T47D (cell line): ENCODE measurements at regions not wholly inside any gene's neighbourhood (a gene's known extent, or its start where the extent isn't known, plus 50 kb on each side); places are given as distances from the start of the nearest gene placed in this dataset.

Experiments
- DNase-seq, 2 experiments: peaks; one replicate each; pipeline versions ENCODE4 v3.0.0 to v3.0.0-alpha.2; 2011 to 2012; ENCODE audit warnings: low read depth in 1 of 2, low spot score in 1 of 2
- JUND ChIP-seq: IDR thresholded peaks from 2 replicates; pipeline ENCODE4 v1.6.1; 2012; ENCODE audit warnings: low read depth
- in situ Hi-C: cut with HindIII; loops from 2 replicates; pipeline ENCODE4 v1.10.0; 2016; ENCODE audit warnings: low sequenced_read_pairs, low pct_unique_long_range_greater_than_20kb

- no peak for TF ChIP-seq JUND
- in situ Hi-C loops = no loop called here
- DNase-seq = no peak
Observed at GRCh38 chr12:107826276-107826675, 51.8 kb downstream of the ASCL4 start.

DNA sequence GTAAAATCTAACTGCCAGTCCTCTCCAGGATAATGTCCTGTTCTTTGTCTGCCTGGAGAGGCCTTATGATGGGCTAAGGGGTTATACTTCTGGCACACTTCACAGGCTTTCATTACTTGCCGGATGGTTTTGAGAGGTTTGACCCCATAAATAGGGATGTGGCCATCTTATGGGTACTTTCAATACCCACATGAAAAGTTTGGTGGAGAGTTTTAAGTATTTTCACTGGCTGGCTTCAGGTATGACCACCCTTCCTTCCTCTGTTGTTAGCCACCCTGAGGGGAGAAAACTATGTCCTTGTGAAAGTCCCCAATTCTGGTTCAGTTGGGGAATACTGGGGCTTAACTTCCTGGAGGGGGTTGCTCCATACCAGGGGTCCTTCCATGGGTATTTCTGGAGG is 54.8 kb downstream of the ASCL4 start:
- in situ Hi-C loops = no loop called here
- DNase-seq = no peak

DNA sequence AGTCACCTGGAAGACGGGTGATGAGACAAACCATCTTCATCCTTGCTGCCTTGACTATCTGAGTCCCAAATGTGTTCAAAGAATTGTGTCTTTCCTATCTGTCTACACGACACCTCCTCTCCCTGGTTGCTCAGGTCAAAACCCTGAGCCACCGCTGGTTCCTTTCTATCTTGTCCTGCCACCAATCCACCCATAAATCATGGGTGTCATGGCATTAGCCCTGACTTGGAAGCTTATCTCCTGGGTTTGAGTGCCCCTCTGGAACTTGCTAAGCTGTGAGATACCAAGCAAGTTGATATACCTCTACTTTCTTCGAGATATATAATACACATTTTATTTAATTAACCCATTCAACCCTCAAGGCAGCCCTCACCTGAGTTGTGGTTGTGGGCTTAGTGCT is 57.9 kb downstream of the ASCL4 start:
- TF ChIP-seq JUND = no peak
- in situ Hi-C loops = no loop called here
- DNase-seq = no peak

More for the DNA sequence above, 54.8 kb downstream of the ASCL4 start:
- TF ChIP-seq JUND = no peak

GRCh38 chr12:107840186-107840585 is 65.7 kb downstream of the ASCL4 start:
- in situ Hi-C loops = no loop called here

GRCh38 chr12:107843351-107844311 is 69.1 kb downstream of the ASCL4 start:
- DNase-seq = no peak
- in situ Hi-C loops = no loop called here
- no peak for TF ChIP-seq JUND

More at GRCh38 chr12:107840186-107840585, 65.7 kb downstream of the ASCL4 start:
- DNase-seq = no peak
- TF ChIP-seq JUND = no peak

DNA sequence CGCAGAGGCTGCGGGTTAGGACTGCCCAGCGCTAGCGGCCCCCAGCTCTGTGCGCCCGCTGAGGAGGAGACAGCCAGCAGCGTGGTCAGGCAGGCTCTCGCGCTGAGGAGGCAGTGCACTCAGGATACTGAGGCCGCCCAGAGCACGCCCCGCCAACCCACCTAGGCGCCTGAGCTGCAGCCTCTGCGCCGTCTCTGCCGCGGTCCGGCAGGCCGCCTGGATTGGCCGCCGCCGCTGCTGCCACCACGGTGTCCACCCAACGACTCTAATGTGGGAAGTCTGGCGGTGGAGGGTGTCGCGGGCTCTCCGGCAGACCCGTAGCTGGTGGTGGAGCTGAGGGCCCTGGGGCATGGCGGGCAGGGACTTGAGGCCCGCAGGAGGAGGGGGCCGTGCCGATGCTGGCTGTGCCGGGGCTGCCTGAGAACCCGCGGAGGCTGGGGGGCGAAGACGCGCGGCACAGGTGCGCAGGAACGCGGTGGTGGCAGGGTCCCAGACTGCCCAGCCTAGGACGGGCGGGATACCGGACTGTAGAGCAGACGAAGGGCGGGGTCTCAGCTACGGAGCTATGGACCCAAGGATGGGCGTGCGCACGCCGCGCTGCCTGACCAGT is 69.9 kb downstream of the ASCL4 start:
- in situ Hi-C loops = no loop called here
- no peak for DNase-seq
- no peak for TF ChIP-seq JUND

DNA sequence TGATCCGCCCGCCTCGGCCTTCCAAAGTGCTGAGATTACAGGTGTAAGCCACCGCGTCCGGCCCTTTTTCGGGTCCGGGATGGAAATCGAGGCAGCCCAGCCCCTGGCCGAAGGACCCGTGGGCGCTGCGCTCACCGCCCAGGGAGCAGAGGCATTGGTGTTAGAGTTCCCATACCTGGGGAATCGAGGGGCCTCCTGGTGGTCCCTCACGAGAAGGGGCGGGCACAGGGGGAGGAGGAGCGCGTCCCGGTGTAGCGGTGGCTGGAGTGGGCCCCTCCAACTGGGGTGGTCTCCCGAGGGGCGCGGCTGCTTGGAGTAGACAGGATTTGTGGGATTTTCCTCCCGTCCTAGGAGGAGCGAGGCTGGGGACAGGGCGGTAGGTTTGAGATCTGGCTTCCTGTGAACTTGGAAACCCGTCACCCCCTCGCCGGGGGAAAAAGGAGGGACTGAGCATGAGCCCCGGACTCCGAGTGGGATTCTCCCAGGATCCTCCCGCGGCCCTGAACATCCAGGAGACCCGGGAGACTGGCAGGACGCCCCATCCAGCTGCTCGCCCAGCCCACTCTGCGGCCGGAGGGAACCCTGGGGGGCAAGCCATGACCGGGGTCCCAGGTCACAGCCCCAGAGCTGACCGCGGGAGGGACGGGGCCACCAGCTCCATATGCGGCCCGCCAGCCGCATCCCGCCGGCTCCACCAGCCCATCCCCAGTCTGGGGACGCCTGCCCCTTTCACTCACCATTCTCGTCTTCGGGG is 70.9 kb downstream of the ASCL4 start:
- no peak for DNase-seq
- in situ Hi-C loops = no loop called here

GRCh38 chr12:107845980-107846659 is 71.6 kb downstream of the ASCL4 start:
- no peak for DNase-seq
- in situ Hi-C loops = no loop called here
- no peak for TF ChIP-seq JUND

More for the DNA sequence above, 70.9 kb downstream of the ASCL4 start:
- no peak for TF ChIP-seq JUND

DNA sequence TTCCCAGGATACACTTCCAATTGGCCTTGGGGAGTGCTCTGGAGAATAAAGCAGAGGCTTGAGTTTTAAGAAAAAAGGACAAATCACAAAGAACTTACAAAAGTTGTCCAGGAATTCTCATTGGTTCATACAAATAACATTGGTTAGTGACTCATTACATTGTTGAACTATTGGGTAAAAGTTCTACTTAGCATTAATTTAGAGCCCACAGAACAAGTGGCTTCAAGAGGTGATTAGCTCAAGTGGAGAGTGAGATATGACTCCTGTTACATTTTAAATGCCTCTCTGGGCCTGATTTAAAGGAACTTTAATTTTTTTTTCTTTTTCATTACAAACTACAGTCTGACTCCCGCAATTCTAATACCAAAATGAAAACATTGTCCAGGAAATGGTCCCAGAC is 72.9 kb downstream of the ASCL4 start:
- no peak for TF ChIP-seq JUND
- in situ Hi-C loops = no loop called here

GRCh38 chr12:107847830-107848229 is 73.3 kb downstream of the ASCL4 start:
- DNase-seq = no peak
- TF ChIP-seq JUND = no peak
- in situ Hi-C loops = no loop called here

More for the DNA sequence above, 72.9 kb downstream of the ASCL4 start:
- DNase-seq = no peak

DNA sequence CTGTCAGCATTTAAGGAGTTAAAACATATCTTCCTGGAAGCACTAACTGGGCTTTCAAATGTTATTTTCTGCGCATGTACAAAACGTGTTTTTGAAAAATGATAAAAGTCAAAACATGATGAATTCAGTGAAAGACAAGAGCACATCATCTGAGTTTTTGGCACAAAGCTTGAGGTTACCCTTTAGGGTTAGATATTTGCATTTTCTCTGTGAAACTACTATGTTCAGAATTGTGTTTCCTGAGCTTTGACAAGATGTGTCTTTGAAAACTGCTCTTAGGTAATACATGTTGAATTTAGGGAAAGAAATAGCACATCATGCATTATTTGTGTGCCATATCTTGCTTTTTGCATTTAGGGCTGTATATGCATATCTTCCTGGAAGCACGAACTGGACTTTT is 79.0 kb downstream of the ASCL4 start:
- no peak for DNase-seq
- no peak for TF ChIP-seq JUND
- in situ Hi-C loops = no loop called here

- no peak for TF ChIP-seq JUND
- no peak for DNase-seq
- in situ Hi-C loops = no loop called here
Observed at GRCh38 chr12:107855471-107855870, 81.0 kb downstream of the ASCL4 start.
